Neural crest cell (in vitro differentiated cells): ENCODE measurements at regions not wholly inside any gene's neighbourhood (a gene's known extent, or its start where the extent isn't known, plus 50 kb on each side); places are given as distances from the start of the nearest gene placed in this dataset.

Experiments
- DNase-seq: peaks from one replicate; pipeline ENCODE4 v3.0.0; 2021; ENCODE audit warnings: low read depth, mixed read lengths, low spot score
- H3K27ac Mint-ChIP-seq: one replicate; pipeline ENCODE4 v1.8.0; 2021; ENCODE audit warnings: mild to moderate bottlenecking, mixed read lengths; ENCODE audit not compliant: unreplicated experiment
- H3K27me3 Mint-ChIP-seq: 2 replicates; pipeline ENCODE4 v1.8.0; 2021; ENCODE audit warnings: low read depth, mild to moderate bottlenecking, mixed read lengths
- H3K36me3 Mint-ChIP-seq: 2 replicates; pipeline ENCODE4 v1.8.0; 2021; ENCODE audit warnings: low read depth, mild to moderate bottlenecking, mixed read lengths
- H3K4me1 Mint-ChIP-seq: 2 replicates; pipeline ENCODE4 v1.8.0; 2021; ENCODE audit warnings: mixed read lengths
- H3K4me3 Mint-ChIP-seq: one replicate; pipeline ENCODE4 v1.8.0; 2021; ENCODE audit warnings: mild to moderate bottlenecking, mixed read lengths
- H3K9me3 Mint-ChIP-seq: 2 replicates; pipeline ENCODE4 v1.8.0; 2021; ENCODE audit warnings: mixed read lengths
- TF ChIP-seq, protein P1 (sequence below): fragments of 200-600 bp; sonication (generic); conservative IDR thresholded peaks from 2 replicates; pipeline ENCODE4 v1.5.0; 2021; ENCODE audit warnings: antibody characterized with exemption, mild to moderate bottlenecking

DNA sequence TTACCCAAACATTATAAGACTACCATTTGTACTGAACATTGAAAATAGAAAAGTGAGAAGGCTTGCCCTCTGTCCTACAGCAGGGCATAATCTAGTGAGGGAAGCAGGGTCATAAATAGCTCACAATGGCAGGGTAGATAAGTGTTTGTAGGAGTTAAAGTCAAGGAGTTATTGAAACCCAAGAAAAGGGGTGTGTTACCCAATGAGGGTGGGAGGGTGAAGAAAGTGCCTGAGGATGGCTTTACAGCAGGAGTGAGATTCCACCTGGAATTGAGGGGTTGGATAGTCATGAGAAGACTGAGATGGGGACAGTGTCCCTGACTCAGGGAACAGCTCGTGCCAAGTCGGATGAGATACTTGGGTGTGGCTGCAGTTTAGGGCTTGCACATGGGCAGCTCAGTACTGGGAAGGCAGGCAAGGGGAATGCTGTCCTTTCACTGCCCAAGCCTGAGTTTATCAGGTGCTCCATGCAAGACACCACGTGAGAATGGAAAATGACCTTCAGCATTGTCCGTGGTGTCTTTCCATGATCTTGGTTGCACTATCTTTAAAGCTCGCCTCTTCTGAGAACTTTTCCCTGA is 393.2 kb upstream of the MAF start:
- DNase-seq: no peak
- no peak overlapping the region for H3K27ac Mint-ChIP-seq
- peaks cover 6% of the 10 kb centered on the region for H3K27me3 Mint-ChIP-seq
- H3K36me3 Mint-ChIP-seq: no peaks in the 10 kb centered on the region
- peaks cover 7% of the 10 kb centered on the region for H3K9me3 Mint-ChIP-seq
- no peak overlapping the region for H3K4me3 Mint-ChIP-seq
- peaks cover 29% of the 10 kb centered on the region for H3K4me1 Mint-ChIP-seq
- TF ChIP-seq, protein P1, sequence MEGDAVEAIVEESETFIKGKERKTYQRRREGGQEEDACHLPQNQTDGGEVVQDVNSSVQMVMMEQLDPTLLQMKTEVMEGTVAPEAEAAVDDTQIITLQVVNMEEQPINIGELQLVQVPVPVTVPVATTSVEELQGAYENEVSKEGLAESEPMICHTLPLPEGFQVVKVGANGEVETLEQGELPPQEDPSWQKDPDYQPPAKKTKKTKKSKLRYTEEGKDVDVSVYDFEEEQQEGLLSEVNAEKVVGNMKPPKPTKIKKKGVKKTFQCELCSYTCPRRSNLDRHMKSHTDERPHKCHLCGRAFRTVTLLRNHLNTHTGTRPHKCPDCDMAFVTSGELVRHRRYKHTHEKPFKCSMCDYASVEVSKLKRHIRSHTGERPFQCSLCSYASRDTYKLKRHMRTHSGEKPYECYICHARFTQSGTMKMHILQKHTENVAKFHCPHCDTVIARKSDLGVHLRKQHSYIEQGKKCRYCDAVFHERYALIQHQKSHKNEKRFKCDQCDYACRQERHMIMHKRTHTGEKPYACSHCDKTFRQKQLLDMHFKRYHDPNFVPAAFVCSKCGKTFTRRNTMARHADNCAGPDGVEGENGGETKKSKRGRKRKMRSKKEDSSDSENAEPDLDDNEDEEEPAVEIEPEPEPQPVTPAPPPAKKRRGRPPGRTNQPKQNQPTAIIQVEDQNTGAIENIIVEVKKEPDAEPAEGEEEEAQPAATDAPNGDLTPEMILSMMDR: no peak

DNA sequence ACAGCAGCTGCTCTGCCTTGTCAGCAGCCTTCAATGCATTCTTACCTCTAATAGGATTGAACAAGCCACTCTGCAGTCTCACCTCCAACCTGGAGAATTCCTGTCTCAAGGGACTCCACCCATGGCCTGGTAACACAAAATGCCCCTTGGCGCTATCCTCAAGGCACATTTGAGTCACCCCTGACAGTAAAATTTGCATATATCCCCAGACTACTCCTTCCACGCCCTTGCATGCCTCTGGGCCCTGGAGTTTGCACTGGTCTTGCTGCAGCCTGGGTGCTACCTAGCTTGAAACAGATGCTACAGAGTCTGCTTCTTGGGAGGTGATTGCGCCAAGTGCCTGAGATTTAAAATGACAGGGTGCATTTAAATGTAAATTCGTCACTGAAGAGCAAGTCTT is 391.4 kb upstream of the MAF start:
- Mint-ChIP-seq H3K36me3 (no peaks in the 10 kb centered on the region), H3K4me1 (peaks cover 46% of the 10 kb centered on the region), H3K27me3 (peaks cover 11% of the 10 kb centered on the region), H3K4me3 (no peak overlapping the region), H3K9me3 (peaks cover 7% of the 10 kb centered on the region), H3K27ac (no peak overlapping the region)
- TF ChIP-seq, protein P1: no peak
- no peak for DNase-seq

DNA sequence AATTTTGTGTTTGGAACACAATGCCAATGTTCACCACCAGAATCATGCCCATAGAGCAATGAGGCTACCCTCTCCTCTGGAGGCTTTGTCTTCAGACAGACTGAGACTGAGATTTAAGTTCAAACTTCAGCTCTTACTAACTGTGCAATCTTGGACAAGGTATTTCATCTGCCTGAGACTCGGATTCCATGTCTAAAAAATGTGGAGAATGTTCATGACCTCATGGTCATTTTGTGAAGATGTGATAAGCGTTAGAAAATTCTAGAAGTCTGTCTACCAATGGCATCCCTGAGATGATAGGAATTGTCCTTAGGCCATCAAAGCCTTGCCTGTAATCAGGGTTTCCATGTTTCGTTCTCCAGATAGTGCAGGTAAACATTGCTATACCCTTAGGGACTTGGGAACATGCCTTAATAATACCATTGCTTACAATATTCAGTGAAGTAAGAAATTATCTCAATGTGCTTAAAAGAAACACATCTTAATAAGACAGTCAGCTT is 388.2 kb upstream of the MAF start:
- H3K36me3 Mint-ChIP-seq: no peaks in the 10 kb centered on the region
- H3K27me3 Mint-ChIP-seq: peaks cover 20% of the 10 kb centered on the region

DNA sequence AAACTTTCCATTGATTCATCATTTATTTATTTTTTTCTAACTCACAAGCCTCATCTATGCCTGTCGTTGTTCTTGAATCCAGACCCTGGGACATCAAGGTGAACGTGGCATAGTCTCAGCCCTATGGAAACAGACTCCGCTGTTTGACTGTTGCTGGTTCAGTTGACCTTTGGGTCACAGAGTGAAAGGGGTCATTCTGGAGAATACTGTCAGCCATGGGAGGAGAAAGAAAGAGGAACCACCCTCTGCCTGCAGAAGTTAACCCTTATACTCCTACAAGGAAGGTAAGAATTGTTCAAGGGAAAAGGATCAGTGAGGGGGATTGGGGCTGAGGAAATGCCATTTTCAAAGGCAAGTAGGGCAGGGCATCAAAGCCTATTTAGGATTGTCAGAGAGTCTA is 387.6 kb upstream of the MAF start:
- no peaks in the 10 kb centered on the region for H3K36me3 Mint-ChIP-seq
- H3K27ac Mint-ChIP-seq: peak overlapping the region; percentile 13
- H3K27me3 Mint-ChIP-seq: peaks cover 22% of the 10 kb centered on the region
- no peak overlapping the region for H3K4me3 Mint-ChIP-seq
- H3K4me1 Mint-ChIP-seq: peaks cover 29% of the 10 kb centered on the region
- H3K9me3 Mint-ChIP-seq: peaks cover 3% of the 10 kb centered on the region
- TF ChIP-seq, protein P1: no peak
- DNase-seq: no peak

More for the DNA sequence above, 388.2 kb upstream of the MAF start:
- H3K9me3 Mint-ChIP-seq: peaks cover 3% of the 10 kb centered on the region
- no peak for DNase-seq
- TF ChIP-seq, protein P1: no peak
- H3K27ac Mint-ChIP-seq: no peak overlapping the region
- no peak overlapping the region for H3K4me3 Mint-ChIP-seq
- H3K4me1 Mint-ChIP-seq: peaks cover 35% of the 10 kb centered on the region

DNA sequence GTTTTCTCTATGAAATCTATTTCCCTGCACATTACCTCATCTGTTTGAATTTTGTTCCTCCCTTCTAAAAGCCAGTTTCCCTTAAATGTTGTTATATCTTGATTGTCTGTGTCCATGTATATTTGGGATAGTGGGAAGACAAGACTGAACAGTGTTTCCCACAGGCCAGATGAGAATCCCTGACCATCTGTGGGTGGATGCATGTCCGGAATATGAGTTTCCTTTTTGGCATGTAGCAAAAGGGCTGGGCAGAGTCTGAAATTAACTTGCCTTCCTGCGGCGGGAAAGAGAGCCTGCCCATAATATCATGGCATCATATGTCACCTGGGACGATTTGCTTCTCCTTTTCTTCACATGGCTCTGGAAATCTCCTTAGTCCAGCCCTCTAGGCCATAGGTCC is 385.8 kb upstream of the MAF start:
- Mint-ChIP-seq H3K27ac (no peak overlapping the region), H3K4me1 (peaks cover 21% of the 10 kb centered on the region), H3K36me3 (no peaks in the 10 kb centered on the region), H3K9me3 (peaks cover 3% of the 10 kb centered on the region), H3K27me3 (peaks cover 22% of the 10 kb centered on the region), H3K4me3 (no peak overlapping the region)
- no peak for DNase-seq
- TF ChIP-seq, protein P1: no peak
